Osteoblast (primary cell): ENCODE measurements at regions not wholly inside any gene's neighbourhood (a gene's known extent, or its start where the extent isn't known, plus 50 kb on each side); places are given as distances from the start of the nearest gene placed in this dataset.

Source experiments
- DNase-seq: peaks from one replicate; pipeline ENCODE4 v3.0.0; 2011; ENCODE audit warnings: low spot score, mixed read lengths; ENCODE audit not compliant: insufficient read length; ENCODE audit errors: missing footprints
- H2AFZ ChIP-seq: 2 replicates; pipeline ENCODE4 v1.6.0; 2011; ENCODE audit warnings: mild to moderate bottlenecking, low read length
- H3K27ac ChIP-seq: 2 replicates; pipeline ENCODE4 v1.5.1; 2011; ENCODE audit warnings: mild to moderate bottlenecking, low read depth, low read length, moderate library complexity
- H3K27me3 ChIP-seq: 2 replicates; pipeline ENCODE4 v1.6.0; 2012; ENCODE audit warnings: mild to moderate bottlenecking, control low read depth, inconsistent platforms, low read length, moderate library complexity; ENCODE audit not compliant: insufficient read depth
- H3K36me3 ChIP-seq: 2 replicates; pipeline ENCODE4 v1.5.1; 2011; ENCODE audit warnings: mild to moderate bottlenecking, low read length, control low read depth, moderate library complexity; ENCODE audit not compliant: insufficient read depth
- H3K4me1 ChIP-seq: 2 replicates; pipeline ENCODE4 v1.5.1; 2011; ENCODE audit warnings: mild to moderate bottlenecking, low read length, control low read depth, moderate library complexity; ENCODE audit not compliant: insufficient read depth
- H3K4me2 ChIP-seq: 2 replicates; pipeline ENCODE4 v1.6.0; 2011; ENCODE audit warnings: mild to moderate bottlenecking, low read length; ENCODE audit not compliant: insufficient read depth
- H3K4me3 ChIP-seq: fragments of 200-600 bp; sonication (generic); 3 replicates; pipeline ENCODE4 v1.5.1; 2012; ENCODE audit warnings: mild to moderate bottlenecking, low read length, inconsistent platforms; ENCODE audit not compliant: insufficient read depth
- H3K79me2 ChIP-seq: 2 replicates; pipeline ENCODE4 v1.6.0; 2012; ENCODE audit warnings: mild to moderate bottlenecking, low read length, control low read depth, inconsistent platforms; ENCODE audit not compliant: insufficient read depth
- H3K9me3 ChIP-seq: 2 replicates; pipeline ENCODE4 v1.5.1; 2011; ENCODE audit warnings: low read depth, low read length, control low read depth
- H4K20me1 ChIP-seq: 2 replicates; pipeline ENCODE4 v1.6.0; 2012; ENCODE audit warnings: mild to moderate bottlenecking, low read length, control low read depth; ENCODE audit not compliant: insufficient read depth
- CTCF ChIP-seq: IDR thresholded peaks from 2 replicates; pipeline ENCODE4 v1.5.1; 2011; ENCODE audit warnings: mild to moderate bottlenecking, low read depth, low read length, moderate library complexity; ENCODE audit errors: extremely low read depth

- Histone ChIP-seq H4K20me1 (no peaks in the 10 kb centered on the region), H3K4me3 (no peak overlapping the region), H3K9me3 (no peaks in the 10 kb centered on the region), H2AFZ (no peak overlapping the region), H3K36me3 (no peaks in the 10 kb centered on the region), H3K27ac (no peak overlapping the region), H3K79me2 (no peaks in the 10 kb centered on the region), H3K27me3 (no peaks in the 10 kb centered on the region), H3K4me1 (no peaks in the 10 kb centered on the region), H3K4me2 (no peak overlapping the region)
- no peak for TF ChIP-seq CTCF
- no peak for DNase-seq
Observed at GRCh38 chr15:96622714-96623113, 292.2 kb downstream of the NR2F2 start.

GRCh38 chr15:96625256-96625655 lies 294.8 kb downstream of the NR2F2 start:
- Histone ChIP-seq H2AFZ (no peak overlapping the region), H3K27ac (no peak overlapping the region), H3K27me3 (no peaks in the 10 kb centered on the region), H3K4me1 (no peaks in the 10 kb centered on the region), H3K36me3 (no peaks in the 10 kb centered on the region), H3K4me2 (no peak overlapping the region), H4K20me1 (no peaks in the 10 kb centered on the region), H3K9me3 (no peaks in the 10 kb centered on the region), H3K4me3 (no peak overlapping the region), H3K79me2 (no peaks in the 10 kb centered on the region)
- TF ChIP-seq CTCF: no peak
- DNase-seq: no peak

- no peaks in the 10 kb centered on the region for H3K79me2 ChIP-seq
- H3K4me3 ChIP-seq: no peak overlapping the region
- no peaks in the 10 kb centered on the region for H3K27me3 ChIP-seq
- H4K20me1 ChIP-seq: no peaks in the 10 kb centered on the region
- H3K9me3 ChIP-seq: no peaks in the 10 kb centered on the region
- no peaks in the 10 kb centered on the region for H3K36me3 ChIP-seq
- no peak for TF ChIP-seq CTCF
- H2AFZ ChIP-seq: no peak overlapping the region
- no peak for DNase-seq
- H3K4me2 ChIP-seq: no peak overlapping the region
- no peak overlapping the region for H3K27ac ChIP-seq
- H3K4me1 ChIP-seq: no peaks in the 10 kb centered on the region
Observed at GRCh38 chr15:96627031-96627568, 296.6 kb downstream of the NR2F2 start.

GRCh38 chr15:96629511-96629910 lies 299.0 kb downstream of the NR2F2 start:
- DNase-seq: no peak
- Histone ChIP-seq H3K4me3 (no peak overlapping the region), H3K4me2 (no peak overlapping the region), H3K79me2 (no peaks in the 10 kb centered on the region), H3K27ac (no peak overlapping the region), H3K9me3 (no peaks in the 10 kb centered on the region), H2AFZ (no peak overlapping the region), H3K36me3 (no peaks in the 10 kb centered on the region), H4K20me1 (no peaks in the 10 kb centered on the region), H3K27me3 (no peaks in the 10 kb centered on the region), H3K4me1 (no peaks in the 10 kb centered on the region)
- no peak for TF ChIP-seq CTCF
